ENCODE measurements at regions not wholly inside any gene's neighbourhood (a gene's known extent, or its start where the extent isn't known, plus 50 kb on each side); places are given as distances from the start of the nearest gene placed in this dataset.
"Not testable (repeated sequence)": the region's sequence is repeated elsewhere in the genome, so short reads cannot be mapped to it uniquely, and the experiment has no call there.

GRCh38 chrX:22603060-22603459 is 330.3 kb downstream of the CBLL2 start:
- H3K4me1 ChIP-seq: no peaks in the 10 kb centered on the region
- H3K4me3 ChIP-seq: no peak overlapping the region
- TF ChIP-seq CTCF (IDR thresholded peaks at IDR 0.05): no peak
- TF ChIP-seq POLR2A (IDR thresholded peaks at IDR 0.05): no peak
- TF ChIP-seq POLR2AphosphoS5 (IDR thresholded peaks at IDR 0.05): no peak
- intact Hi-C loops (cut with DNase I; ENCODE audit: low total_unique reads): no loop called here
- peaks cover 0 to 7% of the 10 kb centered on the region in 2 donors for H3K27me3 ChIP-seq
- no peaks in the 10 kb centered on the region for H3K36me3 ChIP-seq
- no peak overlapping the region for H3K27ac ChIP-seq
- no peak for DNase-seq (ENCODE audit: low spot score in 2 of 2)
- H3K9me3 ChIP-seq: peaks cover 0 to 6% of the 10 kb centered on the region in 2 donors

- DNase-seq (ENCODE audit: low spot score in 2 of 2): not testable (repeated sequence)
These were observed 336.7 kb downstream of the CBLL2 start for GRCh38 chrX:22609452-22609851.

GRCh38 chrX:22616867-22617266 is 344.2 kb downstream of the CBLL2 start:
- Histone ChIP-seq H3K36me3 (no peaks in the 10 kb centered on the region), H3K27me3 (no peaks in the 10 kb centered on the region), H3K4me1 (no peaks in the 10 kb centered on the region), H3K4me3 (no peak overlapping the region), H3K9me3 (peaks cover 0 to 3% of the 10 kb centered on the region in 2 donors), H3K27ac (no peak overlapping the region)
- intact Hi-C loops (cut with DNase I; ENCODE audit: low total_unique reads): no loop called here
- DNase-seq (ENCODE audit: low spot score in 2 of 2): no peak
- TF ChIP-seq CTCF (IDR thresholded peaks at IDR 0.05) (no peak), POLR2A (IDR thresholded peaks at IDR 0.05) (no peak), POLR2AphosphoS5 (IDR thresholded peaks at IDR 0.05) (no peak)

More at GRCh38 chrX:22609452-22609851, 336.7 kb downstream of the CBLL2 start:
- intact Hi-C loops (cut with DNase I; ENCODE audit: low total_unique reads); H3K27ac ChIP-seq; H3K4me1 ChIP-seq; H3K36me3 ChIP-seq; H3K27me3 ChIP-seq; H3K4me3 ChIP-seq: not testable (repeated sequence)
- peaks cover 5 to 32% of the 10 kb centered on the region in 2 donors for H3K9me3 ChIP-seq

GRCh38 chrX:22627576-22627975 is 354.9 kb downstream of the CBLL2 start:
- DNase-seq (ENCODE audit: low spot score in 2 of 2): no peak
- no peak overlapping the region for H3K27ac ChIP-seq
- no peaks in the 10 kb centered on the region for H3K4me1 ChIP-seq
- no peak overlapping the region for H3K4me3 ChIP-seq
- H3K9me3 ChIP-seq: no peaks in the 10 kb centered on the region
- TF ChIP-seq POLR2AphosphoS5 (IDR thresholded peaks at IDR 0.05): no peak
- no peak for TF ChIP-seq CTCF (IDR thresholded peaks at IDR 0.05)
- no peaks in the 10 kb centered on the region for H3K36me3 ChIP-seq
- peaks cover 0 to 4% of the 10 kb centered on the region in 2 donors for H3K27me3 ChIP-seq
- intact Hi-C loops (cut with DNase I; ENCODE audit: low total_unique reads): no loop called here

- no peaks in the 10 kb centered on the region for H3K4me1 ChIP-seq
- intact Hi-C loops (cut with DNase I; ENCODE audit: low total_unique reads): no loop called here
- H3K27me3 ChIP-seq: peaks cover 0 to 4% of the 10 kb centered on the region in 2 donors
- no peaks in the 10 kb centered on the region for H3K36me3 ChIP-seq
- H3K27ac ChIP-seq: no peak overlapping the region
- no peak for DNase-seq (ENCODE audit: low spot score in 2 of 2)
- TF ChIP-seq POLR2A (IDR thresholded peaks at IDR 0.05) (no peak), POLR2AphosphoS5 (IDR thresholded peaks at IDR 0.05) (no peak), CTCF (IDR thresholded peaks at IDR 0.05) (no peak)
- H3K4me3 ChIP-seq: no peak overlapping the region
- no peaks in the 10 kb centered on the region for H3K9me3 ChIP-seq
These were observed 355.6 kb downstream of the CBLL2 start for GRCh38 chrX:22628275-22628674.

- no peaks in the 10 kb centered on the region for H3K27me3 ChIP-seq
- no peaks in the 10 kb centered on the region for H3K36me3 ChIP-seq
- intact Hi-C loops (cut with DNase I; ENCODE audit: low total_unique reads): no loop called here
- H3K9me3 ChIP-seq: no peaks in the 10 kb centered on the region
- no peaks in the 10 kb centered on the region for H3K4me1 ChIP-seq
- no peak for DNase-seq (ENCODE audit: low spot score in 2 of 2)
- no peak overlapping the region for H3K27ac ChIP-seq
- no peak overlapping the region for H3K4me3 ChIP-seq
- TF ChIP-seq POLR2AphosphoS5 (IDR thresholded peaks at IDR 0.05) (no peak), CTCF (IDR thresholded peaks at IDR 0.05) (no peak), POLR2A (IDR thresholded peaks at IDR 0.05) (no peak)
These were observed 356.5 kb downstream of the CBLL2 start for GRCh38 chrX:22629105-22629725.
